Esophagus (tissue), 2 donors: ENCODE measurements at regions not wholly inside any gene's neighbourhood (a gene's known extent, or its start where the extent isn't known, plus 50 kb on each side); places are given as distances from the start of the nearest gene placed in this dataset.

Source experiments
- H3K27ac ChIP-seq, 2 donors: one replicate each; pipeline ENCODE4 v1.5.1; 2013; ENCODE audit warnings: low read depth in 2 of 2, mild to moderate bottlenecking in 2 of 2, inconsistent platforms in 1 of 2, low read length in 1 of 2, moderate library complexity in 1 of 2
- H3K27me3 ChIP-seq, 2 donors: one replicate each; pipeline ENCODE4 v1.6.1; 2013; ENCODE audit warnings: low read length in 2 of 2, control low read depth in 1 of 2, mild to moderate bottlenecking in 1 of 2; ENCODE audit not compliant: insufficient read depth in 2 of 2, control insufficient read depth in 1 of 2
- H3K36me3 ChIP-seq, 2 donors: one replicate each; pipeline ENCODE4 v1.6.1; 2013; ENCODE audit warnings: low read length in 1 of 2; ENCODE audit not compliant: control insufficient read depth in 2 of 2, insufficient read depth in 2 of 2
- H3K4me1 ChIP-seq, 2 donors: one replicate each; pipeline ENCODE4 v1.6.1; 2013; ENCODE audit warnings: low read length in 1 of 2; ENCODE audit not compliant: control insufficient read depth in 2 of 2, insufficient read depth in 2 of 2
- H3K4me3 ChIP-seq, 2 donors: one replicate each; pipeline ENCODE4 v1.5.1; 2013; ENCODE audit warnings: low read length in 2 of 2, mild to moderate bottlenecking in 2 of 2, low read depth in 1 of 2, moderate library complexity in 1 of 2
- H3K9me3 ChIP-seq, 2 donors: one replicate each; pipeline ENCODE4 v1.6.1; 2013; ENCODE audit warnings: mild to moderate bottlenecking in 2 of 2, low read depth in 1 of 2, low read length in 1 of 2, moderate library complexity in 1 of 2; ENCODE audit not compliant: control insufficient read depth in 2 of 2, insufficient read depth in 1 of 2
- WGBS, 2 donors: extraction: QIAGEN DNeasy Blood & Tissue Kit; methylation state at CpG; one replicate each; pipeline ENCODE4 v1.1.7; 2013; 5-methylcytosine and 5-hydroxymethylcytosine counted together
- donor health status: healthy with polysubstance abuse.
- donor health status: Bipolar disorder and iron deficiency.

DNA sequence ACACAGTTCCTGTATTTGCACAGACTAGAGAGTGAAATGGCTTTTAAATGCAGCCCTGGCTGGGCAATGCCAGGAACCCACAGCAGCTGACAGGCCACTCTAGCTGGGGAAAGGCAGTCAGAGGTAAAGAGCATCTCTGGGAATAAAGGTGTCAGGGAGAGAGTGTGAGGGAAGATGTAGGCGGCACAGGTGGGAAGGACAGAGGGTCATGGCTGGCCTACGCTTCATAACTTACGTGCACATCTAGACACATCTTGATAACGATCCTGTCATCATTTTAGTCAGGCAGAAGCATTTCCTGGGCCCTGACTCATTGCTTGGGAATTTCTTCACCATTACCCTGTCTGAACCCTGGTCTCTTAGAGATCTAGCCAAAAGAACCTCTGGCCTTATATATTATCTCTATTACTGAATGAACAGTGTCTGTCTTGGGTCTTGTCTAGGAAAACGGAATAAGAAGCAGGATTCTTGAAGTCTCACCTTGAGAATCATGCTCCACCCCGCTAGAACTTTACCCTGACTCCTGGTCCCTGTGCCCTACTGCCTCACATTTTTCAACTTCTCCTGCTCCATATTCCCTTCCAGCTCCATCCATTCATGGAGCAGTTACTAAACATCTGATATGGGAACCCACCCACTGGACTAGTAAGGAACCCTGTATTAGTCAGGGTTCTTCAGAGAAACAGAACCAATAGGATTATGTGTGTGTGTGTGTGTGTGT is 106.4 kb upstream of the ELL2 start:
- Histone ChIP-seq H3K4me1 (peaks cover 0 to 2% of the 10 kb centered on the region in 2 donors), H3K4me3 (no peak overlapping the region), H3K27ac (no peak overlapping the region), H3K9me3 (no peaks in the 10 kb centered on the region), H3K36me3 (no peaks in the 10 kb centered on the region), H3K27me3 (no peaks in the 10 kb centered on the region)
- WGBS, 2 donors = 65 to 71% methylated on average over 6 of the region's 6 CpGs

DNA sequence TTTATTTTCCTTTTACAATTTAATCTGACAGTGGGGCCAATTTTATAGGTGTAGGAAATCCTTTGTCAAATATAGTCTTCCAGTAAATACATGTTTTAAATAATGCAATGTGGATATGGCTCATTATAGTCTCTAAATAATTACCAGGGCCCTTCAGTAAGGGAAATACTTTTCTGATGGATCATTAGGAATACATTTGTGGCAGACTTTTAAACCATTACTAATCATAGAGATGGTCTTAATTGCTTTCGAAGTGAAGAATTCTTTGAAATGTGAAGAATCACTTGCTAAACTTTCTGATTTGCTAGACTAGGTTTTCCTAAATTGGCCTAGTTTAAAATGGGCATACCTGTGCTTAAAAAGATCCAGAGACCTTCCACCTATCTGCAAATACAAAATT is 105.6 kb upstream of the ELL2 start:
- WGBS, 2 donors = 60 to 78% methylated on average over 1 of the region's 1 CpG
- Histone ChIP-seq H3K4me1 (peaks cover 0 to 2% of the 10 kb centered on the region in 2 donors), H3K36me3 (no peaks in the 10 kb centered on the region), H3K27me3 (no peaks in the 10 kb centered on the region), H3K4me3 (no peak overlapping the region), H3K9me3 (no peaks in the 10 kb centered on the region), H3K27ac (no peak overlapping the region)

DNA sequence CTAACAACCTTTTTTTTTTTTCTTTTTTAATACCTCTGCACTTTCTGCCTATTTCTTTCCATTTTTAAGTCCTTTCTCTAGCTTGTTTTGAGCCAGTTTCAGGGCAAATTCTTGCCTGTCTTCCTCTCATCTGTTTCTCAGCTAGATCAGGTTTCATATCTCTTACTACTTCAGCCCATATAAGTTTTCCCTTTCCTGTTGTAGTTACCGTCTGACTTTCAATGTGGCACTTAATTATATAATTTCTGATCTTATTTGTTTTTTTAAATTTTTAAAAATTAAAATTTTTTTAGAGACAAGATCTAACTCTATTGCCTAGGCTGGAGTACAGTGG is 104.7 kb upstream of the ELL2 start:
- no peak overlapping the region for H3K4me3 ChIP-seq
- no peaks in the 10 kb centered on the region for H3K27me3 ChIP-seq
- no peak overlapping the region for H3K27ac ChIP-seq
- no peaks in the 10 kb centered on the region for H3K36me3 ChIP-seq
- H3K4me1 ChIP-seq = peaks cover 0 to 2% of the 10 kb centered on the region in 2 donors
- 63 to 65% methylated on average over 1 of the region's 1 CpG for WGBS, 2 donors
- H3K9me3 ChIP-seq = no peaks in the 10 kb centered on the region

DNA sequence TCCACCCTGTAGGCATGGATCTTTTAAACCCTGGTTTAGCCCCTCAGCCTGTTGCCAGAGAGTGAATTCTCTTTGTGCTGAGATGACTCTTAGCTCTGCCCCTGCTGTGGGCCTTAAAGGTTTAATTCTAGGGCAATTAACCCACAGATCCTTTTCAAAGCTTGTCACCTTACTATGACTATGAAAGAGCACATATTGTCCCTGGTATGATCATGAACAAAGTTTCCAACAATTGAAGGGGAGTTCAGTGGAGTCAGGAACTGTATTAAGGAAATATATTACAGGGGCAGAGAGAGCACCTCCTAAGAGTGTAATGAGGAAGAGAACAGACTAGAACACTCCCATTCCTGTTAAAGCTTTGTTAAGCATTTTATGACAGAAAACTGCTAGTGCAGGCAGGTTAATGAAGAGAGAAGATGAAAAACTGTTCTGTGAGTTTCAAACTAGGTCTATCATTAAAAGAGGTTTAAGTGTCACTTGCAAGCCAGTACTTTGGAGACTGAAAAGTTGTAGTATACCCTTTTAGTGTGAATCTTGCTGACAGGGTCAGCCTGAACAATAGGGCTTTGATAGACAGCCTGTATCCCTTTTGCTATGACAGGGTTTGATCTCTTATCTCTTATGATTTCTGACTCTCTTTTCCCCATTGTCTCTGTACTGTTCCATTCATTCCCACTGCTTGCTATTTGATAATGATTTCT is 104.2 kb upstream of the ELL2 start:
- Histone ChIP-seq H3K4me1 (peaks cover 0 to 2% of the 10 kb centered on the region in 2 donors), H3K9me3 (no peaks in the 10 kb centered on the region), H3K27me3 (no peaks in the 10 kb centered on the region), H3K4me3 (no peak overlapping the region), H3K27ac (peak overlapping the region; percentile 72 to 79), H3K36me3 (no peaks in the 10 kb centered on the region)

DNA sequence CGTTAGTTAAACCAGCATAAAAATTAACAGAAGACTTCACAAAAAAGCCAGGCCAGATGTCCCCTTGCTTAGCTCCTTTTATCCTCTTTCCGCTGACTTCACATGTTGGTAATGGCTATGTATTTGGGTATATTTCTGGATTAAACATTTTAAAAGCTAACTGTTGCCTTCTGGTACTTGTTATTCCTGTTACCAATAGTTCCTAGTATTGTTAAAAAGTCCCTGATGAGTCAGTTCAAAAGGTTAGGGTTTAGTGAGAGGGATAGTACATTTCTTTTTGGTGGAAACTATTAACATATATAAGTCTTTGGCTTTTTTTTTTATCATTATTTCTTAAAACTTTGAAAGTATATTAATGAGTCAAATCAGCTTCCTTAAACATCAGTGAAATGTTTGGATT is 103.2 kb upstream of the ELL2 start:
- no peaks in the 10 kb centered on the region for H3K36me3 ChIP-seq
- no peak overlapping the region for H3K27ac ChIP-seq
- H3K4me3 ChIP-seq = no peak overlapping the region
- H3K27me3 ChIP-seq = no peaks in the 10 kb centered on the region
- H3K4me1 ChIP-seq = peaks cover 0 to 2% of the 10 kb centered on the region in 2 donors
- 75 to 87% methylated on average over 2 of the region's 2 CpGs for WGBS, 2 donors
- no peaks in the 10 kb centered on the region for H3K9me3 ChIP-seq

DNA sequence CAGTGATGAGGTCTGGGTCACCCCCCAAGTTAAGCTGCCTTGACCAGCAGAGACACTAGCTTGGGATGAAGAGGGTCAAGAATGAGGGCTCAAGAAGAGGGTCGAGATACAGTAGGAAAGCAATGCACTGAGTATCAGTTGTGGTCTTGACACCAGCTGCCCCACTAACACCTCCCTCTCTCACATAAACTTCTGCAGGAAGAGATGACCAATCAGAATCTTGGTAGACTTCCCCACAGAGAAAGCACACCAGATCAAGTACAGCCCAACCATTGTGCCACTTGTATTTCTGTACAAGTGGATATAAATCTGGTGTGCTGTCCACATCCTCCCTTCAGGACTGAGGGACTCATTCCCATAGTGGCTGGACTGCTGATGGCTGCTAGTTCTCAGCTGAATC is 101.2 kb upstream of the ELL2 start:
- Histone ChIP-seq H3K27me3 (no peaks in the 10 kb centered on the region), H3K9me3 (no peaks in the 10 kb centered on the region), H3K27ac (no peak overlapping the region), H3K4me1 (peaks cover 0 to 1% of the 10 kb centered on the region in 2 donors), H3K4me3 (no peak overlapping the region), H3K36me3 (no peaks in the 10 kb centered on the region)
- 89 to 95% methylated on average over 1 of the region's 1 CpG for WGBS, 2 donors

DNA sequence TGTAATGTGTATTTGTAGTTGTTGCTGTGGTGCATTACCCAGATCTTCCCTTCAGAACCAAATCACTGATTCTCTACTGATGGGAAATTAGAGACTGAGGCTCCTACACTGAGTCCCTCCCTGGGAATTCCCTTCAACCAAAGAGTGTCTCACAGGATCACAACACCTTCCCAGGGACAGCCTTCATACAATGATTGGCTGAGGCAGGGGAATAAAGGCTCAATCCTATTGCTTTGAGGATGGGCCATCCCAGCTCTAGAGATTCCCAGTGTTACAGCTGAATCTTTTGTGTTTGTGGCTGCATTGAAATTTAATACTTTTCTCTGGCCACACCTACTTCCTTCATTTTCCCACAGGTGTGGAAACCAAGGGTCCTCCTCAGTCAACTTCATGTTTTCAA is 96.4 kb upstream of the ELL2 start:
- no peaks in the 10 kb centered on the region for H3K36me3 ChIP-seq
- H3K9me3 ChIP-seq = no peaks in the 10 kb centered on the region
- no peaks in the 10 kb centered on the region for H3K27me3 ChIP-seq
- H3K27ac ChIP-seq = no peak overlapping the region
- H3K4me1 ChIP-seq = no peaks in the 10 kb centered on the region
- H3K4me3 ChIP-seq = no peak overlapping the region

DNA sequence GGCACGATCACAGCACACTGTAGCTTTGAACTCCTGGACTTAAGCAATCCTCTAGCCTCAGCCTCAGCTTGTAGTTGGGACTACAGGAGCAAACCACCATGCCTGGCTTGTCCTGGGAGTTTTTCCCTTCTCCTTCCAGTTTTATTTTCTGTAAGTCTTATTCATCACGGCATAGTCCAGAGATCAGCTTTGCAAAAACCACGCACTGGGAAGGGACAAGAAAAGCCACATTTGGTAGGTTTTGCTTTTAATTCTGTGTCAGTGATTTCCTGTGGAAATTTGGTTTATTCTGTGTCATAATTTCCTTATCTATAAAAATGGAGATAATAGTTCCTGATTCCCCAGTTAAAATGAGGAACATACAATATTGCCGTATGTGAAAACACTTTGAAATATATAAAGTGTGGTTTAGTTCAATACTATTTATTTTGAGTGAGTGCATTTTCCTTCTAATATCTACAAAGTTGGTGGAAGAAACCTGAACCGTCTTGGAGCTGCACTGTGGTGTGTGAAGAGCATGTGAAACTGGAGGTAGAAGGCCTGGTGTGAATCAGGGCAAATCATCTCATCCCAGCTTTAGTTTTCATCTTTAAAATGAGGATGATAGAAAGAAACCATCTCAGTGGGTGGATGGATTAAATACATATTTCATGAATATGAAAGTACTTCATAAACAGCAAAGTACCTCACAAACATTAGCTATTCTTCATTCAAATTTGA is 92.8 kb upstream of the ELL2 start:
- no peak overlapping the region for H3K27ac ChIP-seq
- H3K27me3 ChIP-seq = no peaks in the 10 kb centered on the region
- H3K36me3 ChIP-seq = no peaks in the 10 kb centered on the region
- 80 to 86% methylated on average over 5 of the region's 5 CpGs for WGBS, 2 donors
- no peak overlapping the region for H3K4me3 ChIP-seq
- H3K4me1 ChIP-seq = peaks cover 0 to 2% of the 10 kb centered on the region in 2 donors
- H3K9me3 ChIP-seq = no peaks in the 10 kb centered on the region

DNA sequence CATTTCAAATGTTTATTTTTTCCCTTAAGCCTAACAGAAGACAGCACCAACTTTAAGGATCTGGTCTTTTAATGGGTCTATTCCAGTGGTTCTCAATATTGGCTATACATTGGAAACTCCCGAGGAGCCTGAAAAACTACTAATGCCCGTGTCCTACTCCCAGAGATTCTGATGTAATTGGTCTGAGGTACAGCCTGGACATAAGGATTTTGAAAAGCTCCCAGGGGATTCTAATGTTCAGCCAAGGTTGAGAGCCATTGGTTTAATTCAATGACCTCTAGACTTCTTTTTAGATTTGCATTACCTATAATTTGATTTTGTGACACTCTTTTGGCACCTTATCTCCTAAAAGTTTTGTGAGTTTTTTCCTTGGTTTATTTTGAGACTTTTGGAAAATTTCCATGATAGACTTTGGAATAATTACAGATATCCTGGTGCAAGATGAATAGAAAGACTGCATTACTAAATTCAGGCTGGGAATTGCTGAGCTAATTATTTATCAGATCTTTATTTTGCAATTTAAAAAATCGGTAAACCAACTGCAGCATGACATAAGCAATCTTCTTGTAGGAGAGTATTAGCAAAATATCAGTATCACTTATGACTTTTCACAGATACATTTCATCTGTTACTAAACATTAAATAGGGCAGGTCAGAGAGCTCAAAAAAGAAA is 91.5 kb upstream of the ELL2 start:
- Histone ChIP-seq H3K36me3 (no peaks in the 10 kb centered on the region), H3K9me3 (no peaks in the 10 kb centered on the region), H3K27ac (no peak overlapping the region), H3K4me1 (peaks cover 0 to 2% of the 10 kb centered on the region in 2 donors), H3K4me3 (no peak overlapping the region), H3K27me3 (no peaks in the 10 kb centered on the region)
- 77 to 79% methylated on average over 3 of the region's 3 CpGs for WGBS, 2 donors
